HG03521 (cell line): ENCODE measurements at regions not wholly inside any gene's neighbourhood (a gene's known extent, or its start where the extent isn't known, plus 50 kb on each side); places are given as distances from the start of the nearest gene placed in this dataset.
"Not testable (repeated sequence)": the region's sequence is repeated elsewhere in the genome, so short reads cannot be mapped to it uniquely, and the experiment has no call there.

Source experiments
- ATAC-seq: cut with Tn5 transposase; IDR thresholded peaks from one replicate; pipeline ENCODE4 v1.9.1; 2021; ENCODE audit warnings: mild to moderate bottlenecking, moderate library complexity; ENCODE audit not compliant: unreplicated experiment

DNA sequence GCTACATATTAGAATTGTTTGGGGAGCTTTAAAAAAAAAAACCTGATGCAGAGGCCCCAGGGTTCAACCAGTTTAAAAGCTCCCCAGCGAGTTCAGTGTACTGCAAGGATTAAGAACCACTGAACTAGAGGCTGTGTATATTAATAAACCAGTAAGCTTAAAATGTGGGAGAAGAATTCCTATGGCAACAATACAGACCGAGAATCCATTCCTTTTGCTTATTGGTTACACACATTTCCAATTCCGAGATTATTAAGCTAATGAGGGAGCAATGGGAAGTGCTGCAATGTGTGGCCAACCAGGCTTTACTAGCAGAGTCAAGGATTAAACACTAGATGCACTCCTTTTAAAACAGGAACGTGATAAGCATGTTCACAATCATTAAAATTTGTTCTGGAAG, 204.4 kb downstream of the TDRD15 start:
- ATAC-seq, result no peak

DNA sequence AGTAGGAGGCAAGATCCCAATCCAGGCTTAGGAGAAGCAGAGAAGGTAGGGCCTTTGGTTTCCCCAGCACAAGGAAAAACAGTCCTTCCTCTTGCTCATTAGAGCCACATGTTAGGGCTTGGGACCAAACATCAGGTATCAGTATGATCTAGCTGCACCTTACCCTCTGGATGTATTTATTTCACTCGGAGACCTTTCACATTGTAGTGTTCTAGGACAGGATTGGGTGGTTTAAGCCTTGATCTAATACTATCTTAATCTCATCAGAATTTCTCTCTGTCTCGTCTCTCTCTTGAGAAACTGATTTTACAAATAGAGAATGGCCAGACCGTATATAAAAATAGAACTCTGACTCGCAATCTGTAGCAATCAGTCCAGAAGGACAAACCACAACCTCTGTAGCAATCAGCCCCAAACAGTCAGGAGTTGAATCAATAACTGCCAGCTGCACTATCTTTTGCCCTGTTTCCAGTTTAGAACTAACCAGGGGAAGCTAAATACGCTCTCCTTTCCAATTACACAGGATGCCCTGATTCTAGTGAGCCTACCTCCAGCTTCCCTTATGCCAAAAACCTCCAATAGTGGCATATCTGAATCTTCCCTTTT, 207.1 kb downstream of the TDRD15 start:
- no peak for ATAC-seq

GRCh38 chr2:21331625-21332370, 208.0 kb downstream of the TDRD15 start:
- no peak for ATAC-seq

DNA sequence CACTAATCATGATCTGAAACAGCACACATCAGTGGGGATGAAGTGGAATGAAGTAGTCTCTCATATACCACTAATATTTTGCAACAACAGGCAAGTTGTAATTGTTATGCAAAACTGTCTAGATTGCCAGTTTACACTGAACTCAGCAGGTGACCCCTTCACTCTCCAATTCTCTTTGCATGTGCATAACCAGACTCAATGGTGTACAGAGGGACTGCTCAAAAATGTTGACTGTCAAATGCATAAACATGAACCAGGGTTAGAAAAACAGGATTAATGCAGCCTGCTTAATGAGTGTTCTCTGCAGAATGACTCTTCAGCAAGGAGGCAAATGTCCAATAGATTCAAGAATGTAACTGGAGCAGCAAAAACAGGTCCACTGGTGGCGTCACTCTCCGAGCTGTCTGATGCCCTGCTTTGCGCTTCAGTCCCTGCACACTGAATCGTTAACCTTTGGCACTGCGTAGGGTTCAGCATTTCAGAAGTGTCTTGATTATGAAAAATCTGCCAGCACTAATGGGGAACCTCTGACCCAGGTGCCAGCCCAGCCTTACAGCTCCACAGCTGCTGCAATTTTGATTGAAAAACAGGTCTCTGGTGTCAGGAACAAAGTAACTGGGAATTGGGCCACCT, 209.3 kb downstream of the TDRD15 start:
- ATAC-seq, result no peak

GRCh38 chr2:21333684-21334083, 209.9 kb downstream of the TDRD15 start:
- ATAC-seq, result no peak

DNA sequence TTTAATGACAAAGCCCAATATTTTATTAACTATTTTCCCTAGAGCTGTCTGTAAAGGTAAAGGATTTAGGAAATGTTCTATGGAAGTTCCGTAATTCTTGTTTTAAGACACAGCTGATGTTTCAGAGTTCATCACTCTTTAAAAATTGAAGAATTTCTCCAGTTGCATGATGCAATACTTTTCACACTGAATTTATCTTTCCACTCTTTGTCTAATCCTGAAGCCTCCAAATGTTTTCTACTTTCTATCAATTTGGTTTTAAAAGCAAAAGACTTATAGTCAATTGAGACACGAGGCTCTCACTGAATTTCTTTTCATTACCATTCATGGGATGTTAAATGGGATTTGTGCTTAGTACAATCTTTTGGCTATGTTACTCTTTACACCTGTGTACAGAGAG, 223.2 kb downstream of the TDRD15 start:
- ATAC-seq, result no peak

DNA sequence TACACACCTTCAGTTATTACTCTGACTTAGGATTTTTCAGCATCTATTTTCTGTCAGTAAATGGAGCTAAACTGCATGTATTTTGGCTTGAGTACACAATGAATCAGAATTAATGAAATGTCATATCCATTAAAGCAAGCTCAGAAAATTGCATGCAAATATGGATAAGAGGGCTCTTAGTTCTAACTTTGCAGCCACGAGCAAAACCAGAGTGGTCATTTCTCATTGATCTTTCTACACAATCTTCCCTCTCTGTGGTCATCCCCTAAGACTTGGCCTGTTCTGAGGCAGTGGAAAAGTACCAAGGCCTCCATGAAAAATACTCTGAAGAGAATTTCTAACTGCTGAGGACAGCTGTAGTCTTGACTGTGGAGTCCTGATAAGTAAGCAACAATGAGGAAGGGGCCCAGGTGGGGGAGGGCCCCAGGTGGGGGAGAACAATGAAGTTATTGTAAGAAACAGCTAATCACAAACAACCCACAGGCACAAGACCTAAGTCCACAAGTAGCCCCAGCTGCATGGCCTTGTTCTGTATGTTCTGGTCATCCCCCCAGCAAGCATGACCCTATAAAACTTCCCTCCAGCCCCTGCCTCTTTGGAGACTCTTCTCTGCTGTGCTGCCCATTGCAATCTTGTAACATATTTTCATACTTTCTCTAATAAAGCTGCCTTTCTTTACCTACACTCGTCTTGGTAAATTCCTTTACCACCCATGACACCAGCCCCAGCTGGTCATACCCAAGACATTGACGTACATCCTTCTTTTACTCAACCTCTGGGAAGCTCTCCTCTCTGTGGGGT, 230.3 kb downstream of the TDRD15 start:
- ATAC-seq, result no peak

DNA sequence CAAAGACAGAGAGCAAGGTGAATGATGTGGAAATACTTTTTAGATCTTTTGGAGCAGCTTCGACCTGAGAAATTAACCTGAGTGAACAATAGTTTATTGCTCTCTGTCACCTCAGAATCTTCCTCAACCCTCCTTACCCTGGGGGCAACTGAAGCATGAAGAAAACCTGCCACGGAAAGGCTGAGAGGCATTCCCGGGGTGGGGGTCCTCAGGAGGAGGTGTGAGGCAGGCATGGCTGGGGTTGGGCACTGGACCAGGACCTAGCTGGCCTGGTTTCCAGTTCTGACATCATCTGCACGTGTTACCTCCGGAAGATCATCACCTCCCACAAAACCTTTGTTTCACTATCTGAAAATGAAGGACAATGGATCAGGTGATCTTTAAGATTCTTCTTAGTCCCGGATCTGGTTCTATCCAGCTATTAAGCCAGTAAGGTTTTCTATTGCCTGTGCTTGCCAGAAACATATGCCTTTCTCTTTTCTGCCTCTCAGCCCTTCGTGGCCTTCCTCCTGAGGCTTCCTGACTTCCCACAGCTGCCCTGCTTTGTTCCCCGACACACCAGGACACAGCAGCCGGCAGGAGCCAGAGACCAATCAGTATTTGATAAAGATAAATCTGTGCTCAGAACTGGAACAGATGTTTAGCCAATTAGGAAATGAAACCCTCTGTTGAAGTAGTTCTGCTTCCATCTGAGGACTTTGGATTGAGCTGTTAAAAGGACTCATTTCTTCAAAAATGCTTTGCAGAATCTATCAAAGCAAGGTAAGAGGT, 232.5 kb downstream of the TDRD15 start:
- ATAC-seq, result no peak

DNA sequence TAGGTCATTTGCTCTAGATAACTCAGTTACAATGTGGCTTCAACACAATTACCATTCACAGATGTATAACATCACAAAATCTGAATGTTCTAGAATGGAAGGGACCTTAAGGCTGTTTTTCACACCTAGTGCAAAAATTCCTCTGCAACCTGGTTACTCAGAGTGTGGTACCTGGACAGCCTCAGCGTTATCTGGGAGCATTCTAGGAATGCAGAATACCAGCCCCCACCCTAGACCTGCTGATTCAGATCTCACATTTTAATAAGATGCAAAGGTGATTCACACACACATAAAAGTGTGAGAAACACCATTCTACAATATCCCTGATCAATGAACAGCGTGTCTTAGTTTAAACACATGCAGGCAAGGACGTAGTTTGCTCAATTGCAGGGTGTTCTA, 233.1 kb downstream of the TDRD15 start:
- ATAC-seq, result no peak

- no peak for ATAC-seq
Measured at GRCh38 chr2:21358976-21359375, 235.2 kb downstream of the TDRD15 start.

DNA sequence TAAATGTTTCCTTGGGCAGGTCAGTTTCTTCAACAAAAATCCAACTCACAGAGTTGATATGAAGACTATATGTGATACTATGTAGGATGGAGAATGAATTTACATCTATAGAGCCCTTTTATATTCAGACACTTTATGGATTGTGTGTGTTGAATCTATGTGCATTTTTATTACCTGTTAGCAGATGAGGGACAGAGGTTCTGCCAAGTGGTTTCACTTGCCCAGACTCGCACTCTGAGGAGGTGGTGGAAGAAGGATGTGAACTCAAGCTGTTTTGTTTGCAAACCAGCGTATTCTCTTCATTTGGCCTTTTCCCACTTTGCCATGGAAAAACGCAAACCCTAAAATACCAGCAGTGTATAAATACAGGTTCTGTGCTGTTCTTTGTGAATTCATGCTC, 237.6 kb downstream of the TDRD15 start:
- ATAC-seq, result no peak

DNA sequence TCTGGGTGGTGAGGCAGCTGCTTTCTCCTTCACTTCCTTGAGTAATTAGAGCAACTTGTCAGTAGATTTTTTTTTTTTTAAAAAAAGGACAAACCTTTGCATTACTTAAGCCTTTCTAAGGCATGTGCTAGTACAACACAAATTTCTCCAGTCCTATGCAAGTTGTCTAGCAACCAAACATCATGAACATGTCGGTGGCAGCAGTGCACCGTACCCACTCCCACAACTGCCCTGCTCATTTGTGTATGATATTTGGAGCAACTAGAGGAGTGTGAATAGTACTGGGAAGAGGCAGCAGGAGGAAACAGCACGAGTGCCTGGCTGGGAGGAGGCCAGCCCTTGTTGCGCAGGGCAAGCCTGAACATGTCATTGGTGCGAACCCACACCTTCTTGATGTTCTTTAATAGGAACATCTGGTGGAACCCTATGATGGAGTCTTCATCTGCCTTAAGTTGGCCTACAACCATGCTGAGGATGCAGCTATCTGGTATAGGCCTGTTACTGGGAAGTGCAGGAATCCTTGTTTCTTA, 238.3 kb downstream of the TDRD15 start:
- ATAC-seq, result no peak

DNA sequence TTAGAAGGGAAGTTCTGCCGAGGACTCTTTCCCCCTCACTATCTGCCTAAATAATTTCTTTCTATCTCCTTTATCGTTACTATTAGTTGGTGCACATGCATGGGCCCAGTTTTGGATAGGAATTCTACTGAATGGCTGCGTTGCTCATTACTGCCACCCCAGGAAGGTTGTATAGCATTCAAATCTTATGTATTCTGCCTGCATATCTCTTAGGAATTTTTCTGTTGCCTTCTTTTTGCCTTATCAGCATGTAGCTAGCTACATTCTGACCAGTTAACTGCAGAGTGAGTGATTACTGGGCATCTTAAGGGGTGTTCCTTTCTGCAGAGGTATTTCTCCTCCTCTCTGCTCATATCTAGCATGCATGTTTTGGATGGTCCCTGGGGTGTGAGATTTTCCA, 239.6 kb downstream of the TDRD15 start:
- ATAC-seq, result no peak

- no peak for ATAC-seq
Measured at GRCh38 chr2:21367421-21367820, 243.7 kb downstream of the TDRD15 start.

GRCh38 chr2:21369787-21370186, 246.0 kb downstream of the TDRD15 start:
- no peak for ATAC-seq

DNA sequence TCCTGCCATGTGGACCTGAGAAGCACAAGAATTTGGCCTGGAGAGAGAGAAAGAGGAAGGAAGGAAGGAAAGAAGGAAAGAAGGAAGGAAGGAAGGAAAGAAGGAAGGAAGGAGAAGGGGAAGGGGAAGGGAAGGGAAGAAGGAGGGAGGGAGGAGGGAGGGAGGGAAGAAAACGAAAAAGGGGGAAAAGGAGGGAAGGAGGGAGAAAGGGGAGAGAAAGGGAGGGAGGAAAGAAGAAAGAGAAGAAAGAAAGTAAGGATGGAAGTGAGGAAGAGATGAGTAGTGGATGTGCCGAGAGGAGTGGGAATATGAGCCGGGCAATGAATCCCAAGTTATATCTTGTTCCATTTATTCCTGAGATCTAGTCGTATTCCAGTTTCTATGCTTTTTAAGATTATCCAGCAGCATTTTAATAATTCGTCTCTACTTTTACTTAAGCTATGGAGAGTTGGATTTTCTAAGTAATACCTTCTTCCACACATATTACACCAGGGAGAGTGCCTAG, 247.8 kb downstream of the TDRD15 start:
- no peak for ATAC-seq

- ATAC-seq, result no peak
Measured at GRCh38 chr2:21372654-21373053, 248.9 kb downstream of the TDRD15 start.

- ATAC-seq, result no peak
Measured at GRCh38 chr2:21376864-21377263, 253.1 kb downstream of the TDRD15 start.

- no peak for ATAC-seq
Measured at GRCh38 chr2:21379140-21379539, 255.4 kb downstream of the TDRD15 start.

GRCh38 chr2:21379668-21380067, 255.9 kb downstream of the TDRD15 start:
- ATAC-seq, result not testable (repeated sequence)
